Trophoblast cell (in vitro differentiated cells and primary cell): ENCODE measurements at regions not wholly inside any gene's neighbourhood (a gene's known extent, or its start where the extent isn't known, plus 50 kb on each side); places are given as distances from the start of the nearest gene placed in this dataset.

Source experiments
- DNase-seq, 2 donors: peaks; one replicate each; pipeline ENCODE4 v3.0.0-alpha.2; 2016
- H2AFZ ChIP-seq: 2 replicates; pipeline ENCODE4 v1.6.1; 2013; ENCODE audit warnings: low read length, moderate library complexity, mild to moderate bottlenecking; ENCODE audit not compliant: insufficient read depth, poor library complexity
- H2AK5ac ChIP-seq: 2 replicates; pipeline ENCODE4 v1.6.1; 2013; ENCODE audit warnings: mild to moderate bottlenecking, low read length
- H2BK120ac ChIP-seq: 2 replicates; pipeline ENCODE4 v1.6.1; 2013; ENCODE audit warnings: low read length, mild to moderate bottlenecking, moderate library complexity; ENCODE audit not compliant: insufficient read depth, poor library complexity
- H2BK12ac ChIP-seq: 2 replicates; pipeline ENCODE4 v1.6.1; 2013; ENCODE audit warnings: mild to moderate bottlenecking, low read length, moderate library complexity
- H2BK5ac ChIP-seq: 2 replicates; pipeline ENCODE4 v1.6.1; 2013; ENCODE audit warnings: low read length, low read depth, moderate library complexity, mild to moderate bottlenecking; ENCODE audit not compliant: poor library complexity
- H3K14ac ChIP-seq: 2 replicates; pipeline ENCODE4 v1.6.1; 2013; ENCODE audit warnings: mild to moderate bottlenecking, low read length
- H3K18ac ChIP-seq: 2 replicates; pipeline ENCODE4 v1.6.1; 2013; ENCODE audit warnings: mild to moderate bottlenecking, low read length
- H3K23ac ChIP-seq: 2 replicates; pipeline ENCODE4 v1.6.1; 2013; ENCODE audit warnings: low read length
- H3K27ac ChIP-seq: 2 replicates; pipeline ENCODE4 v1.5.1; 2013; ENCODE audit warnings: low read depth, mild to moderate bottlenecking, inconsistent platforms, low read length, moderate library complexity
- H3K27me3 ChIP-seq: 2 replicates; pipeline ENCODE4 v1.6.1; 2013; ENCODE audit warnings: inconsistent platforms, mild to moderate bottlenecking, low read length, moderate library complexity; ENCODE audit not compliant: insufficient read depth
- H3K36me3 ChIP-seq, 2 experiments: 1 replicate in 1 of 2; 2 replicates in 1 of 2; pipeline ENCODE4 v1.6.1; 2013; ENCODE audit warnings: low read length in 2 of 2, mild to moderate bottlenecking in 2 of 2, moderate library complexity in 1 of 2; ENCODE audit not compliant: insufficient read depth in 2 of 2, control insufficient read depth in 1 of 2
- H3K4ac ChIP-seq: 2 replicates; pipeline ENCODE4 v1.6.1; 2013; ENCODE audit warnings: low read depth, mild to moderate bottlenecking, low read length, moderate library complexity
- H3K4me1 ChIP-seq, 2 experiments: 1 replicate in 1 of 2; 2 replicates in 1 of 2; pipeline ENCODE4 v1.6.1; 2013; ENCODE audit warnings: low read length in 2 of 2, mild to moderate bottlenecking in 2 of 2, moderate library complexity in 1 of 2; ENCODE audit not compliant: insufficient read depth in 2 of 2, control insufficient read depth in 1 of 2
- H3K4me2 ChIP-seq: 2 replicates; pipeline ENCODE4 v1.6.1; 2013; ENCODE audit warnings: inconsistent platforms, mild to moderate bottlenecking, low read length, moderate library complexity
- H3K4me3 ChIP-seq: 2 replicates; pipeline ENCODE4 v1.5.1; 2013; ENCODE audit warnings: mild to moderate bottlenecking, low read depth, low read length, inconsistent platforms
- H3K79me1 ChIP-seq: one replicate; pipeline ENCODE4 v1.6.1; 2013; ENCODE audit warnings: low read length
- H3K79me2 ChIP-seq: 2 replicates; pipeline ENCODE4 v1.6.1; 2013; ENCODE audit warnings: low read length, mild to moderate bottlenecking; ENCODE audit not compliant: control insufficient read depth, insufficient read depth, poor library complexity
- H3K9ac ChIP-seq: 2 replicates; pipeline ENCODE4 v1.6.1; 2013; ENCODE audit warnings: mild to moderate bottlenecking, low read length
- H3K9me3 ChIP-seq: 2 replicates; pipeline ENCODE4 v1.6.1; 2013; ENCODE audit warnings: low read depth, mild to moderate bottlenecking, control low read depth, inconsistent platforms, low read length; ENCODE audit not compliant: insufficient read depth
- H4K12ac ChIP-seq: 2 replicates; pipeline ENCODE4 v1.6.1; 2013; ENCODE audit warnings: low read depth, mild to moderate bottlenecking, low read length, moderate library complexity
- H4K8ac ChIP-seq: 2 replicates; pipeline ENCODE4 v1.6.1; 2013; ENCODE audit warnings: low read depth, mild to moderate bottlenecking, low read length, moderate library complexity
- H4K91ac ChIP-seq: one replicate; pipeline ENCODE4 v1.6.1; 2013; ENCODE audit warnings: low read depth, mild to moderate bottlenecking, low read length, moderate library complexity
- WGBS: extraction: QIAGEN DNeasy Blood & Tissue Kit; methylation state at CpG from one replicate; pipeline ENCODE4 v1.1.7; 2013; ENCODE audit warnings: missing lambda C conversion rate; ENCODE audit not compliant: insufficient read length, insufficient coverage; ENCODE audit errors: extremely low coverage; 5-methylcytosine and 5-hydroxymethylcytosine counted together

GRCh38 chr1:63038586-63038985 lies 254.7 kb downstream of the ATG4C start:
- Histone ChIP-seq H3K4ac (no peak overlapping the region), H4K8ac (no peak overlapping the region), H2BK120ac (no peak overlapping the region), H3K23ac (no peak overlapping the region), H2AK5ac (no peak overlapping the region), H3K18ac (no peak overlapping the region), H3K27ac (no peak overlapping the region), H3K14ac (no peak overlapping the region), H3K9ac (no peak overlapping the region), H2BK5ac (no peak overlapping the region), H3K27me3 (no peaks in the 10 kb centered on the region), H3K79me1 (no peaks in the 10 kb centered on the region), H3K4me1 (no peaks in the 10 kb centered on the region), H4K12ac (no peak overlapping the region), H3K79me2 (no peaks in the 10 kb centered on the region), H4K91ac (no peak overlapping the region), H3K9me3 (no peaks in the 10 kb centered on the region), H2AFZ (no peak overlapping the region), H3K36me3 (no peaks in the 10 kb centered on the region), H3K4me2 (no peak overlapping the region), H2BK12ac (no peak overlapping the region), H3K4me3 (no peak overlapping the region)
- DNase-seq: peak; percentile 62 to 81
- WGBS: no CpG with 5 or more reads among the region's 5 CpGs

GRCh38 chr1:63041660-63042059 lies 257.7 kb downstream of the ATG4C start:
- no peak overlapping the region for H3K4ac ChIP-seq
- no peak overlapping the region for H3K4me2 ChIP-seq
- H3K36me3 ChIP-seq: no peaks in the 10 kb centered on the region
- H3K23ac ChIP-seq: no peak overlapping the region
- H2AFZ ChIP-seq: no peak overlapping the region
- no peak overlapping the region for H2BK12ac ChIP-seq
- H3K27ac ChIP-seq: no peak overlapping the region
- H3K14ac ChIP-seq: no peak overlapping the region
- no peak overlapping the region for H4K12ac ChIP-seq
- H4K8ac ChIP-seq: no peak overlapping the region
- no peaks in the 10 kb centered on the region for H3K79me1 ChIP-seq
- H3K4me3 ChIP-seq: no peak overlapping the region
- no peak overlapping the region for H2BK5ac ChIP-seq
- no peak overlapping the region for H3K9ac ChIP-seq
- DNase-seq: no peak
- H2AK5ac ChIP-seq: no peak overlapping the region
- no peak overlapping the region for H4K91ac ChIP-seq
- H3K79me2 ChIP-seq: no peaks in the 10 kb centered on the region
- H3K9me3 ChIP-seq: no peaks in the 10 kb centered on the region
- no peaks in the 10 kb centered on the region for H3K27me3 ChIP-seq
- no peaks in the 10 kb centered on the region for H3K4me1 ChIP-seq
- H2BK120ac ChIP-seq: no peak overlapping the region
- no CpG with 5 or more reads among the region's 3 CpGs for WGBS
- no peak overlapping the region for H3K18ac ChIP-seq

GRCh38 chr1:63042278-63042677 lies 258.3 kb downstream of the ATG4C start:
- no peak overlapping the region for H3K14ac ChIP-seq
- H3K9ac ChIP-seq: no peak overlapping the region
- H3K27ac ChIP-seq: no peak overlapping the region
- no peak overlapping the region for H4K12ac ChIP-seq
- H3K9me3 ChIP-seq: no peaks in the 10 kb centered on the region
- H2BK5ac ChIP-seq: no peak overlapping the region
- H3K79me2 ChIP-seq: no peaks in the 10 kb centered on the region
- H3K4me1 ChIP-seq: no peaks in the 10 kb centered on the region
- no peak overlapping the region for H3K23ac ChIP-seq
- no peak overlapping the region for H3K4ac ChIP-seq
- H2BK12ac ChIP-seq: no peak overlapping the region
- H3K27me3 ChIP-seq: no peaks in the 10 kb centered on the region
- H3K79me1 ChIP-seq: no peaks in the 10 kb centered on the region
- no peak overlapping the region for H2AFZ ChIP-seq
- no peak overlapping the region for H2BK120ac ChIP-seq
- no peak for DNase-seq
- H3K18ac ChIP-seq: no peak overlapping the region
- H3K36me3 ChIP-seq: no peaks in the 10 kb centered on the region
- H3K4me2 ChIP-seq: no peak overlapping the region
- H3K4me3 ChIP-seq: no peak overlapping the region
- H2AK5ac ChIP-seq: no peak overlapping the region
- H4K8ac ChIP-seq: no peak overlapping the region
- WGBS: no CpG with 5 or more reads among the region's 4 CpGs
- no peak overlapping the region for H4K91ac ChIP-seq

GRCh38 chr1:63046539-63046938 lies 262.6 kb downstream of the ATG4C start:
- H3K23ac ChIP-seq: no peak overlapping the region
- no peak overlapping the region for H2AFZ ChIP-seq
- H2BK120ac ChIP-seq: no peak overlapping the region
- no peak overlapping the region for H4K12ac ChIP-seq
- no peaks in the 10 kb centered on the region for H3K27me3 ChIP-seq
- H3K9me3 ChIP-seq: no peaks in the 10 kb centered on the region
- H4K91ac ChIP-seq: no peak overlapping the region
- no peak overlapping the region for H3K4ac ChIP-seq
- no peak overlapping the region for H3K14ac ChIP-seq
- no peak overlapping the region for H3K18ac ChIP-seq
- H3K4me1 ChIP-seq: no peaks in the 10 kb centered on the region
- no peak overlapping the region for H3K9ac ChIP-seq
- H3K27ac ChIP-seq: no peak overlapping the region
- H2BK5ac ChIP-seq: no peak overlapping the region
- H3K4me2 ChIP-seq: no peak overlapping the region
- no peaks in the 10 kb centered on the region for H3K79me1 ChIP-seq
- WGBS: no CpG with 5 or more reads among the region's 2 CpGs
- no peak overlapping the region for H4K8ac ChIP-seq
- no peaks in the 10 kb centered on the region for H3K79me2 ChIP-seq
- no peak overlapping the region for H3K4me3 ChIP-seq
- H2AK5ac ChIP-seq: no peak overlapping the region
- no peak for DNase-seq
- H3K36me3 ChIP-seq: no peaks in the 10 kb centered on the region
- no peak overlapping the region for H2BK12ac ChIP-seq
